GM18909 (cell line): ENCODE measurements at regions not wholly inside any gene's neighbourhood (a gene's known extent, or its start where the extent isn't known, plus 50 kb on each side); places are given as distances from the start of the nearest gene placed in this dataset.
A peak's percentile ranks its signal among the peaks of the same experiment; 100 is the strongest.

Experiments used
- ATAC-seq: cut with Tn5 transposase; IDR thresholded peaks from one replicate; pipeline ENCODE4 v1.9.1; 2021; ENCODE audit warnings: mild to moderate bottlenecking; ENCODE audit not compliant: unreplicated experiment, poor library complexity

GRCh38 chr5:115072266-115073064 is 97.2 kb downstream of the TRIM36 start:
- no peak for ATAC-seq

- ATAC-seq = no peak
Measured at GRCh38 chr5:115070737-115071136, 99.0 kb downstream of the TRIM36 start.

- peak; percentile 50 for ATAC-seq
Measured at GRCh38 chr5:115069087-115069968, 100.4 kb downstream of the TRIM36 start.

GRCh38 chr5:115068239-115069086 is 101.2 kb downstream of the TRIM36 start:
- peak; percentile 75 for ATAC-seq

- no peak for ATAC-seq
Measured at GRCh38 chr5:115064380-115064779, 105.3 kb downstream of the TRIM36 start.

GRCh38 chr5:115054387-115054951 is 115.2 kb downstream of the TRIM36 start:
- no peak for ATAC-seq

GRCh38 chr5:115052948-115053347 is 116.8 kb downstream of the TRIM36 start:
- ATAC-seq = no peak

- ATAC-seq = no peak
Measured at GRCh38 chr5:115050866-115051265, 118.8 kb downstream of the TRIM36 start.

GRCh38 chr5:115033861-115034260 is 135.8 kb downstream of the TRIM36 start:
- ATAC-seq = no peak

- ATAC-seq = no peak
Measured at GRCh38 chr5:115028557-115028956, 141.2 kb downstream of the TRIM36 start.

GRCh38 chr5:115024922-115025321 is 144.8 kb downstream of the TRIM36 start:
- no peak for ATAC-seq

- no peak for ATAC-seq
Measured at GRCh38 chr5:115022303-115022702, 147.4 kb downstream of the TRIM36 start.

GRCh38 chr5:115016646-115017045 is 153.1 kb downstream of the TRIM36 start:
- no peak for ATAC-seq

- ATAC-seq = no peak
Measured at GRCh38 chr5:114999176-114999575, 170.5 kb downstream of the TRIM36 start.

GRCh38 chr5:114989512-114989911 is 180.2 kb downstream of the TRIM36 start:
- ATAC-seq = no peak

GRCh38 chr5:114988096-114988495 is 181.6 kb downstream of the TRIM36 start:
- ATAC-seq = no peak

- ATAC-seq = no peak
Measured at GRCh38 chr5:114984796-114985195, 184.9 kb downstream of the TRIM36 start.

- ATAC-seq = no peak
Measured at GRCh38 chr5:114981111-114981510, 188.6 kb downstream of the TRIM36 start.

GRCh38 chr5:114977979-114978573 is 191.6 kb downstream of the TRIM36 start:
- no peak for ATAC-seq

GRCh38 chr5:114969482-114969881 is 200.2 kb downstream of the TRIM36 start:
- ATAC-seq = no peak
